ENCODE measurements at regions not wholly inside any gene's neighbourhood (a gene's known extent, or its start where the extent isn't known, plus 50 kb on each side); places are given as distances from the start of the nearest gene placed in this dataset.

DNA sequence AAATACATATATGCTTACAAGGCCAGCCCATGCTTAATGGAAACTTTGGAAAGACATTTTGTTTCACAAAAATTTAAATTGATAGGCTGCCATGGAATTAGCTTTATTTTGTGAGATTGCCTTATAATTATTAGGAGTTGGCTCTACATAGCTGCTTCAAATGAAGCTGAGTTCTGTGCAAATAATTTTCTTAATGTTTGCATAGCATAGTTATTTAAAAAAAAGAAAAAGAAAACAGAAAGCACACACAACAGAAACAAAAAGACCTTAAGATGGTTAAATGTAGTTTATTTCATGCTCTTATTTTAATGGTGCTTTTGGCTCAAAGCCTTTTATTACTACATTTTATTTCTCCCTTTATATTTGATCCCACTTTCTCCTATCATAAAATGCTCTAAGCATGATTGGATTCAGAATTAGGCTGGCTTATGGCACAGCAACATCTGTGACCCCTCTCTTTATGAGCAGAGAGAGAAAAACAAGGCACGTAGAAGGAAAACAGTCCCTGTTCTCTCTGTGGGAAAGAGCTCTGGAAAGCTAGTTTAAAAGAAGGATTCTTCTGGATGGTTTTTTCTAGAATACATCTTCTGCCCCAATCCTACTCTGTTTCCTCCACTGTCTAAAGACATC, 530.5 kb downstream of the NTRK2 start:
- no peaks in the 10 kb centered on the region for H3K4me1 ChIP-seq (ENCODE audit: control insufficient read depth, low read depth, low read length)
- no peak overlapping the region for H3K27ac ChIP-seq (ENCODE audit: low read length)
- H3K9me3 ChIP-seq (ENCODE audit: control insufficient read depth, low read depth, low read length) = no peaks in the 10 kb centered on the region
- H3K9ac ChIP-seq (ENCODE audit: low read length) = no peak overlapping the region
- no peaks in the 10 kb centered on the region for H3K36me3 ChIP-seq (ENCODE audit: control insufficient read depth, low read depth, low read length)
- H3K27me3 ChIP-seq (ENCODE audit: control insufficient read depth, insufficient read depth, low read length) = no peaks in the 10 kb centered on the region
- no peak overlapping the region for H3K4me3 ChIP-seq (ENCODE audit: low read length)

DNA sequence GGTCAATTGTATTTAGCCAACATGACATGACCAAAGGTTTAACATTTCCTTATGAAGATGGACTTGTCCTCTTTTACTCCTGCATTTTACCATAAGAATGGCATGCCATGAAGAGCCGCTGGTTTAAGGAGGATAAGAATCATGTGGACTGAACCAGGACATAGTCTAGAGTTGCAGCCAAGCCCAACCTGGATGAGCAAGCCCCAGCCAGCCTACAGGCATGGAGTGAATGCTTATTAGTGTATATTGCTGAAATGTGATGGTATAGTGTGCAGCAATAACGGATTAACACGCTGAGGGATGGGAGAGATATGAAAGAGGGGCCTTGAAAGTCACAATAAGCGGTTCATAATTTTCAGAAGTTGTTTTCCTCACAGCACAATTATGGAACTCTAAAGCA, 523.2 kb downstream of the NTRK2 start:
- Histone ChIP-seq H3K4me3 (ENCODE audit: low read length) (no peak overlapping the region), H3K9ac (ENCODE audit: low read length) (no peak overlapping the region), H3K9me3 (ENCODE audit: control insufficient read depth, low read depth, low read length) (no peaks in the 10 kb centered on the region), H3K4me1 (ENCODE audit: control insufficient read depth, low read depth, low read length) (no peaks in the 10 kb centered on the region), H3K36me3 (ENCODE audit: control insufficient read depth, low read depth, low read length) (no peaks in the 10 kb centered on the region), H3K27me3 (ENCODE audit: control insufficient read depth, insufficient read depth, low read length) (no peaks in the 10 kb centered on the region), H3K27ac (ENCODE audit: low read length) (no peak overlapping the region)

DNA sequence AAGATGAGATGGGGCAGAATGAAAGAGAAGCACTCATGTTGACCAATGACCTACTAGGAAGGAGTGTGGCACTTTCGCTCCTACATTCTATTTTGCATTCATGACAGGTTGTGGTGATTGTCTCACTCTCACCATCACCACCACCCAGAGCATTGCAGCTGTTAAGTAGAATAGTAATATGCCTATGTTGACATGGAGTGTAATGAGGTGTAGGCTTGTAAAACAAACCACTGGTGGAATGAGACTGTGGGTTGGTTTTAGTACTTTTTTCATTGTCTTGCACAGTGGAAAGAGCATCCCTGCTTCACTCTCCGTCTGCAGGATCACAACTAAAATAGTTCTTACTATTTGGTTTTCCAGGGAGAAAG, 516.7 kb downstream of the NTRK2 start:
- Histone ChIP-seq H3K27me3 (ENCODE audit: control insufficient read depth, insufficient read depth, low read length) (no peaks in the 10 kb centered on the region), H3K36me3 (ENCODE audit: control insufficient read depth, low read depth, low read length) (no peaks in the 10 kb centered on the region), H3K9ac (ENCODE audit: low read length) (no peak overlapping the region), H3K4me3 (ENCODE audit: low read length) (no peak overlapping the region), H3K9me3 (ENCODE audit: control insufficient read depth, low read depth, low read length) (no peaks in the 10 kb centered on the region), H3K4me1 (ENCODE audit: control insufficient read depth, low read depth, low read length) (no peaks in the 10 kb centered on the region), H3K27ac (ENCODE audit: low read length) (no peak overlapping the region)

DNA sequence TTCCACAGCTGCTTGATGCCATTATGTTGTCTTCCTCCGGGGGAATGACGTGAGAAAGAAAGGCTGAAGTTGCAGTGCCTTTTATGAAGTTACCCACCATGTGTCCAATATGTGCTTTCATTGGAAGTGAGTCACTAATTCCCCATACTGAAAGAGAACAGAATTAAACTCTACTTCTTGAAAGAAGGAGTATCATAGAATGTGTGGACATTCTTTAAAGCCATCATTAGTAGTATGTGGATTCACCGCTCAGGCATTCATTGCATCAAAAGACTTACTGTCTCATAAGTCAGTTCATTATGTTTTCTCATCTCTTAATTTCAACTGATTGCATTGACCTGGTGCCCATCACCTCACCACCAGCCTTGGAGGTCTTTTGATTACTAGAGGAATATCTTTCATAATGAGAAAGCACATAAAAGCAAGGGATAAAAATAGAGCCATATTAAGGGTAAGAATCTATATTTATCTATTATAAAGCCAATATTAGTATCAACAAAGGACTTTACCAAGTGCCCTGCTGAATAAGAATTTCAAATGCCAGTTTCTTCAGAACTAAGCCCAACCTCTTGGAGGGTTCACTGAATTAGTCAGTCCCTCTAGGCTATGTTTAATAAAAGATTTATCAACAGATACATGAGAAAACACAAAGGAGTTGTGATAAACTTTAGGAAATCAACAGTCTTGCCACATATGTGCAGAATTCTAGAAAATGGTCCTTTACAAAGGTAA, 516.1 kb downstream of the NTRK2 start:
- Histone ChIP-seq H3K36me3 (ENCODE audit: control insufficient read depth, low read depth, low read length) (no peaks in the 10 kb centered on the region), H3K27me3 (ENCODE audit: control insufficient read depth, insufficient read depth, low read length) (no peaks in the 10 kb centered on the region)

DNA sequence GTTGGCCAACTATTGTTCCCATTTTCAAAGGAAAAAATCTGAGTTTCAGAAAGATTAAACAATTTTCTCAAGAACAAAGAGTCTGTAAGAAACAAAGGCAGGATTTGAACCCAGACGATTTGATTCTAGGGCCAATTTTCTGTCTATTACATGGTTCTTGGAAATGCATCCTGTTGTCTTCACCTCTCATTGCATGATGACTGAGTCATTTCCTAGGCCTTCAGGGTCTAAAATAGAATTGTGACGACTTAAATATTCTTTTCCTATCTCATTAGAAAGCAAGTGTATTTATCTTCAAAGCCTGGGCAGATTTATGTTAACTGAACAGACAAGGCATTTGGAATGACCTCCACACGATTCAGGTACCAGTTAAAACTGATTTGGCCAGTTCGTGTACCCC, 512.9 kb downstream of the NTRK2 start:
- H3K9me3 ChIP-seq (ENCODE audit: control insufficient read depth, low read depth, low read length) = no peaks in the 10 kb centered on the region
- no peak overlapping the region for H3K4me3 ChIP-seq (ENCODE audit: low read length)
- H3K27ac ChIP-seq (ENCODE audit: low read length) = no peak overlapping the region
- H3K27me3 ChIP-seq (ENCODE audit: control insufficient read depth, insufficient read depth, low read length) = no peaks in the 10 kb centered on the region
- H3K36me3 ChIP-seq (ENCODE audit: control insufficient read depth, low read depth, low read length) = no peaks in the 10 kb centered on the region
- peaks cover 6% of the 10 kb centered on the region for H3K4me1 ChIP-seq (ENCODE audit: control insufficient read depth, low read depth, low read length)
- no peak overlapping the region for H3K9ac ChIP-seq (ENCODE audit: low read length)

More for the DNA sequence above, 516.1 kb downstream of the NTRK2 start:
- H3K27ac ChIP-seq (ENCODE audit: low read length) = no peak overlapping the region
- no peak overlapping the region for H3K4me3 ChIP-seq (ENCODE audit: low read length)
- no peak overlapping the region for H3K9ac ChIP-seq (ENCODE audit: low read length)
- H3K9me3 ChIP-seq (ENCODE audit: control insufficient read depth, low read depth, low read length) = no peaks in the 10 kb centered on the region
- no peaks in the 10 kb centered on the region for H3K4me1 ChIP-seq (ENCODE audit: control insufficient read depth, low read depth, low read length)

DNA sequence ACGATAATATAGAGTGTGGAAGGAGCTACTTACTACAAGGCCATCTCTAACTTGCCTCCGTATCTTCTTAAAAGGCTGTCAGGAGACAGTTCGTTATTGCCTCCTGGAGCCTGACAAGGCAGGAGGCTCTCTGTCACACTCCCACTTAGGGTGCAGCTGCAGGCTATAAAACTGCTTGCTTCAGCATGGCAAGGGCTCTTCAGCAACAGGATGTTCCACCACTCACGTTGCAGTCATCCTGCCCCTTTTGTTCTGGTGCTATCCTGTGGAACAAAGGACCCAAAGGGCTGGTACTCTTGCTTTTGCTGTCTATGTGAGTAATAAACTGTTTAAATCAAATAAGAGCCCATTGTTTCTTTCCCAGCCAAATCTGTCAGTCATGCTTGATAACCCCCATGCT, 508.9 kb downstream of the NTRK2 start:
- no peak overlapping the region for H3K27ac ChIP-seq (ENCODE audit: low read length)
- no peaks in the 10 kb centered on the region for H3K27me3 ChIP-seq (ENCODE audit: control insufficient read depth, insufficient read depth, low read length)
- H3K9me3 ChIP-seq (ENCODE audit: control insufficient read depth, low read depth, low read length) = no peaks in the 10 kb centered on the region
- H3K9ac ChIP-seq (ENCODE audit: low read length) = no peak overlapping the region
- no peaks in the 10 kb centered on the region for H3K36me3 ChIP-seq (ENCODE audit: control insufficient read depth, low read depth, low read length)
- H3K4me3 ChIP-seq (ENCODE audit: low read length) = no peak overlapping the region
- peaks cover 10% of the 10 kb centered on the region for H3K4me1 ChIP-seq (ENCODE audit: control insufficient read depth, low read depth, low read length)

DNA sequence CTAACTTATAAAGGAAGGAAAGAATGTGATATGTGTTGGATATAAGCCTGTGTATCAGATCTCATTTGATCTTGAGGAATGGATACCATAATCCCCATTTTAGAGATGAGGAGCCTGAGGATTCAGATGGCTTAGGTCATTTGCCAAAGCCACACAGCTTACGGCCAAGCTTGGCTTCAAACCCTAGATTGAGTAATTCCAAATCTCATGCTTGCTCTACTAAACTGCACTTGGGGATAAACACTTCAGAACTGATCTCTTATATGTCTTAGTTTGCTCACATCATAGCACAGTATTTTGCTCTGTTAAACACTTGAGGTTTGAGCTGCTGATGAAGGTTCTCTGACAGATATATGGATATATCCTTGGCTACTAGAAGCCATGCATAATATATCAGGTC, 504.4 kb downstream of the NTRK2 start:
- Histone ChIP-seq H3K27me3 (ENCODE audit: control insufficient read depth, insufficient read depth, low read length) (no peaks in the 10 kb centered on the region), H3K4me3 (ENCODE audit: low read length) (no peak overlapping the region), H3K36me3 (ENCODE audit: control insufficient read depth, low read depth, low read length) (no peaks in the 10 kb centered on the region), H3K9ac (ENCODE audit: low read length) (no peak overlapping the region), H3K27ac (ENCODE audit: low read length) (no peak overlapping the region), H3K9me3 (ENCODE audit: control insufficient read depth, low read depth, low read length) (no peaks in the 10 kb centered on the region), H3K4me1 (ENCODE audit: control insufficient read depth, low read depth, low read length) (peaks cover 15% of the 10 kb centered on the region)

DNA sequence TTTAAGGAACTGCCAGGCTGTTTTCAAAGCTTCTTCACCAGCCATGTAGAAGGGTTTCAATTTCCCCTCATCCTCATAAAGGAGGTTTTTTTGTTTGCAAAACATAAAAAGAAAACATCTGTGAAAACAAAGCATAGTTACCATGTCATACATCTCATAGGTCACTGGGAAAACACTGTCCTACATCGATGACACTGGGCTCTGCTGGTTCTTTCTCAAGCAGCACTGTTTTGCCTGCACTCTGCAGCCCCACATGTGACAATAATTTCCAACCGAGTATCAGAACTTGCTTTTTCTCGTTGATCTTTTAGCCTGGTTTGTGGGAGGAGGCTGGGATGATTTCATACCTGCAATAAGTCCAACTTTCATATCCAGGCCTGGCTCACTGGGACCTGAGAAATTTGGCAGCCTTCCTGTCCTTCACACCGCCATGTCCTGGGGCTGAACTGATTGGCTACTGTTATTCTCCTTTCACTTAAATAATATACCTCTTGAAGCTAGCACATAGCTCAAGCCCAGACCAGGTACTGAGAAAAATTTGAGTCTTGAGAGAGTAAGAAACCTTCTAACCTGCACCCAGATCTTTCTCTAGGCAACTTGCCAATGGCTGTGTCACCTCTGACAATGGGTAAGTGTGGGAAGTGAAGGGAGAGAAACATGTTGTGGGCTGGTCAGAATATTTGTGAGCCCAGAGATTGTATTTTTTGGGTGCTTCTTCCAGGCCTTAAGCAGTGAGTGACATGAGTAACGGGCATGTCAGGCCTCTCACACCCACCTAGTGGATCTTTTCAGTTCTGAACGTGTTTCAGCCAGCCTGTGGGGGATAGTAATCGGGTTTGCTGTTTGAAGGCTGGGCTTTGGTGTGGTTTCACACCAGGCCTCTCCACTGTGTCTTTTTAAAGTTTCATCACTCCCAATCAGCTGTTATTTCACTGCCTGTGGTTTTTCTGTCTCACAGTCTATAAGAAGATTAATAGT, 502.8 kb downstream of the NTRK2 start:
- Histone ChIP-seq H3K9ac (ENCODE audit: low read length) (no peak overlapping the region), H3K4me3 (ENCODE audit: low read length) (no peak overlapping the region), H3K9me3 (ENCODE audit: control insufficient read depth, low read depth, low read length) (no peaks in the 10 kb centered on the region), H3K27ac (ENCODE audit: low read length) (no peak overlapping the region), H3K27me3 (ENCODE audit: control insufficient read depth, insufficient read depth, low read length) (no peaks in the 10 kb centered on the region), H3K4me1 (ENCODE audit: control insufficient read depth, low read depth, low read length) (peaks cover 10% of the 10 kb centered on the region), H3K36me3 (ENCODE audit: control insufficient read depth, low read depth, low read length) (no peaks in the 10 kb centered on the region)

DNA sequence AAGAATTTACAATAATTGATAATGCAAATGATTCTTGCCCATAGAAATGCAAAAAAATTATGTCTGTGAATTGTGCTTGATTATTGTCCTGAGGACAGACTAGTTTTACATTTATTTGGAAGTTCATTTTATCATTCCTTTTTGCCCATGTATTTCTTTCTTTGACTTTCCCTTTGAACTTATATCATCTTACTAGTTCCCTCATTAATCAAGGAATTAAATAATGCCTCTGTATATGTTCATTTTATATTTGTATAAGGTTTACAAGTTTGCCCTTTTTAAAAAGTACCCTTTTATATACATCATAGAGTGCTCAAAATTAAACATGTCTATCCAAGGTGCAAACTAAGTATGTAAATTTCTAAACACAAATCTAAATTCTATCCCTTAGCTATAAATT, 501.6 kb downstream of the NTRK2 start:
- Histone ChIP-seq H3K9ac (ENCODE audit: low read length) (no peak overlapping the region), H3K27me3 (ENCODE audit: control insufficient read depth, insufficient read depth, low read length) (no peaks in the 10 kb centered on the region), H3K27ac (ENCODE audit: low read length) (no peak overlapping the region), H3K4me1 (ENCODE audit: control insufficient read depth, low read depth, low read length) (peaks cover 13% of the 10 kb centered on the region), H3K36me3 (ENCODE audit: control insufficient read depth, low read depth, low read length) (no peaks in the 10 kb centered on the region), H3K4me3 (ENCODE audit: low read length) (no peak overlapping the region), H3K9me3 (ENCODE audit: control insufficient read depth, low read depth, low read length) (no peaks in the 10 kb centered on the region)

DNA sequence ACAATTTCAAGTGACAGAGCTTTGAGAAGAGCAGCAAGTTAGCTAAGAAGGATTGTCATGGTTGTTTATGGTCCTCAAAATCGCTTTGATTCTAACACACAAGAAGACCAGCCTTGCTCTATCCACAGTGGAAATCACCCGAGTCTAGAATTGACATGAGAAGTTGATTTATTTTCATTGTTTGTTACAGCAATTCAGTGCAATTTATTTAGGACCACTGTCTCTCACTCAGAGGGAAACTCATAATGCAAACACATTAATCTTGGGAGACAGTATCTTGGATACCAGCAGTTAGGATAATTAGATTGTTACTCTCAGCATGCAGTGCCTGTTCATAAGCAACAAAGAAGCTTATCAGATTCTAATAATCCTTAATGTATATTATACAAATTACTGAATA, 498.9 kb downstream of the NTRK2 start:
- Histone ChIP-seq H3K36me3 (ENCODE audit: control insufficient read depth, low read depth, low read length) (no peaks in the 10 kb centered on the region), H3K4me3 (ENCODE audit: low read length) (no peak overlapping the region), H3K27ac (ENCODE audit: low read length) (no peak overlapping the region), H3K9me3 (ENCODE audit: control insufficient read depth, low read depth, low read length) (no peaks in the 10 kb centered on the region), H3K4me1 (ENCODE audit: control insufficient read depth, low read depth, low read length) (peaks cover 13% of the 10 kb centered on the region), H3K27me3 (ENCODE audit: control insufficient read depth, insufficient read depth, low read length) (no peaks in the 10 kb centered on the region), H3K9ac (ENCODE audit: low read length) (no peak overlapping the region)

DNA sequence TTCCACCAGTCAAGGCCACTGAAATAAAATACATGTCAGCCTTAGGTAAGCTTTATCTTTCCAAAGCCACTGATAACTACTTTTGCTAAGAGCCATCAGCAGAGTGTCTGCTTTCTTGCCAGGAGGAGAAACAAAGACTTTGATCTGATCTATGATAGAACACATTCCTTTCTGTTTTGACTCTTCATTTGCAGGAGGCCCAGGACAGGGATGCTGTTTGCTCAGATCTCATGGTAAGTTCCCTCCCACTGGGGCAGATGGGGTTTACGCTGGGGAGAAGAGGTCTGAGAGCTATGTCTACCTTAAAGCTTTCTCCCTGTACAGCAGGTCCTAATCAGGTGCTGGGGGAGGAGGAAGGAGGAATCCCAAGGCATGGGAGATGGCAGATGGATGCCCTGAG, 497.6 kb downstream of the NTRK2 start:
- Histone ChIP-seq H3K9me3 (ENCODE audit: control insufficient read depth, low read depth, low read length) (no peaks in the 10 kb centered on the region), H3K9ac (ENCODE audit: low read length) (no peak overlapping the region), H3K4me3 (ENCODE audit: low read length) (no peak overlapping the region), H3K27me3 (ENCODE audit: control insufficient read depth, insufficient read depth, low read length) (no peaks in the 10 kb centered on the region), H3K4me1 (ENCODE audit: control insufficient read depth, low read depth, low read length) (peaks cover 9% of the 10 kb centered on the region), H3K36me3 (ENCODE audit: control insufficient read depth, low read depth, low read length) (no peaks in the 10 kb centered on the region), H3K27ac (ENCODE audit: low read length) (no peak overlapping the region)
